ENCODE measurements at regions not wholly inside any gene's neighbourhood (a gene's known extent, or its start where the extent isn't known, plus 50 kb on each side); places are given as distances from the start of the nearest gene placed in this dataset.

DNA sequence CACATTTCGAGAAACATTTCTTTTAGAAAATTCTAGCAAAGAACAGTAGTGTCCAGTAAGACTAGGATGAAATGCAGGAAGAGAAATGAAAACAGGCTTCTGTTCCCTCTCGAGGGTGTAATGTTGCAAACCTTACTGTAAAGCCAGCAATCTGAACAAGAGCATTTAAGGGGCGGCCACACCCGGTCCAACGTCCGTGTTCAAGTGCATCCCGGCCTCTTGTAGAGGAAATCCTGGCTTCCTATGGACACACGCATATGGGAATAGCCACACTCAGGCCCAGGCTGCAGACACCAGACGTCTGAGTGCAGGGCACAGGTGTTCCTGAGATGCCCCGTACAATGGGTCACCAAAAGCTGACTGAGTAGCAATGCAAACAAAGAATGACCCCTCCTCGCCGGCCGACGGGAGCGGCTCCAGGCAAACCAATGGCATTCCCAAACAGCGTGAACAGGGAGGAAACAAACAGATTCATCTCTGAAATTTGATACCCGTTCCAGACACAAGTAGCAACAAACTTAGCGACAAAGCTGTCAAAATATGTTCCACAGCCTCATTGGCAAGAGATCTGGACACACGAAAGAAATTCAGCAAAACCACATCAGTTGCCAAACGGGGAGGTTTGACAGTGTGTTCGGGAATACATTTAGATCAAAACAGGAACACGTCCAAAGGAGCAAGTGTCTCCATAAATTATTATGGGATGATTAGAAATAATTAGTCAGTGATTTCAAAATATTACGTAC, 278.6 kb upstream of the TSHZ3 start:
- no peak for DNase-seq (ENCODE audit: low read depth)
- no peak overlapping the region for H3K4me3 ChIP-seq (ENCODE audit: low read length)
- TF ChIP-seq, protein P1, sequence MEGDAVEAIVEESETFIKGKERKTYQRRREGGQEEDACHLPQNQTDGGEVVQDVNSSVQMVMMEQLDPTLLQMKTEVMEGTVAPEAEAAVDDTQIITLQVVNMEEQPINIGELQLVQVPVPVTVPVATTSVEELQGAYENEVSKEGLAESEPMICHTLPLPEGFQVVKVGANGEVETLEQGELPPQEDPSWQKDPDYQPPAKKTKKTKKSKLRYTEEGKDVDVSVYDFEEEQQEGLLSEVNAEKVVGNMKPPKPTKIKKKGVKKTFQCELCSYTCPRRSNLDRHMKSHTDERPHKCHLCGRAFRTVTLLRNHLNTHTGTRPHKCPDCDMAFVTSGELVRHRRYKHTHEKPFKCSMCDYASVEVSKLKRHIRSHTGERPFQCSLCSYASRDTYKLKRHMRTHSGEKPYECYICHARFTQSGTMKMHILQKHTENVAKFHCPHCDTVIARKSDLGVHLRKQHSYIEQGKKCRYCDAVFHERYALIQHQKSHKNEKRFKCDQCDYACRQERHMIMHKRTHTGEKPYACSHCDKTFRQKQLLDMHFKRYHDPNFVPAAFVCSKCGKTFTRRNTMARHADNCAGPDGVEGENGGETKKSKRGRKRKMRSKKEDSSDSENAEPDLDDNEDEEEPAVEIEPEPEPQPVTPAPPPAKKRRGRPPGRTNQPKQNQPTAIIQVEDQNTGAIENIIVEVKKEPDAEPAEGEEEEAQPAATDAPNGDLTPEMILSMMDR (IDR thresholded peaks at IDR 0.05; ENCODE audit: insufficient read depth, low read depth, low read length, missing control alignments): no peak

- H3K4me3 ChIP-seq (ENCODE audit: low read length): no peak overlapping the region
- TF ChIP-seq, protein P1 (IDR thresholded peaks at IDR 0.05; ENCODE audit: insufficient read depth, low read depth, low read length, missing control alignments): no peak
- DNase-seq (ENCODE audit: low read depth): no peak
Measured at GRCh38 chr19:31629579-31630363, 280.5 kb upstream of the TSHZ3 start.

DNA sequence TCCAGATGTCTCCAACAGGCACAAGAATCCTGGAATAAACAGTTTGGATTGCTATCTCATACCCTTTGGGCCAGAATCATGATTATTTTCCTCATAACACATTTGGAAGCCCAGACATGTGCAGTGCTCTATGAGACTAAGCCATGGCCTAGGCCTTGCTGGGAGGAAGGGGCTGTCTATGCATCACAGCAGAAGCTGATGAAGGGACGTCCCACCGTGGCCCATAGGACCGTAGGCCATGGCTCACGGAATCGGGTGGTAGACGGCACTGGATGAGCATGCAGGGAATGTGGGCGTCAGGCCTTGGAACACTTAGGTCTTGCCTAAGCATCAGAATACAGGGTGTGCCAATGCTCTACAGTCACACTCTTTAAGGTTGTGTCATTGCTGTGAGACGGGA, 283.8 kb upstream of the TSHZ3 start:
- TF ChIP-seq, protein P1 (IDR thresholded peaks at IDR 0.05; ENCODE audit: insufficient read depth, low read depth, low read length, missing control alignments): no peak
- DNase-seq (ENCODE audit: low read depth): no peak
- no peak overlapping the region for H3K4me3 ChIP-seq (ENCODE audit: low read length)

- no peak for DNase-seq (ENCODE audit: low read depth)
- TF ChIP-seq, protein P1 (IDR thresholded peaks at IDR 0.05; ENCODE audit: insufficient read depth, low read depth, low read length, missing control alignments): no peak
- no peak overlapping the region for H3K4me3 ChIP-seq (ENCODE audit: low read length)
Measured at GRCh38 chr19:31639306-31639705, 290.1 kb upstream of the TSHZ3 start.

DNA sequence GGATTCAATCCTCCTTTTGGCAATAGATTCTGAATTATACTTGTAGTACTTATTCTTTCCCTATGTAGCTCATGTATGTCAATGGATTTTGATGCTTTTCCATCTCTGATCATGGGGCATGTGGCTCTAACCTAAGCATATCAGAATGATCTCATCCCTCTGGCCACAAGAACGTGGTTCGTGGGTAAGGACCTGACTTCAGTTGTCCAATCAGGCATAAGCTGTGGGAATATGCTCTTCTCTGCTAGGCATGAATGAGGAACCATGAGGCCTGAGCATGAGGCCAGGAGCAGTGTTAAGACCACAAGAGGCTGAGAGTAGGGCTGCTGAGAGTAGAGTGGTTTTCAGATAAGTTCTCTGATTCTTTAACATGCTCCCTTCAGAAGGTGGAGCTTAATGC, 292.4 kb upstream of the TSHZ3 start:
- DNase-seq (ENCODE audit: low read depth): no peak
- TF ChIP-seq, protein P1 (IDR thresholded peaks at IDR 0.05; ENCODE audit: insufficient read depth, low read depth, low read length, missing control alignments): no peak
- H3K4me3 ChIP-seq (ENCODE audit: low read length): no peak overlapping the region

DNA sequence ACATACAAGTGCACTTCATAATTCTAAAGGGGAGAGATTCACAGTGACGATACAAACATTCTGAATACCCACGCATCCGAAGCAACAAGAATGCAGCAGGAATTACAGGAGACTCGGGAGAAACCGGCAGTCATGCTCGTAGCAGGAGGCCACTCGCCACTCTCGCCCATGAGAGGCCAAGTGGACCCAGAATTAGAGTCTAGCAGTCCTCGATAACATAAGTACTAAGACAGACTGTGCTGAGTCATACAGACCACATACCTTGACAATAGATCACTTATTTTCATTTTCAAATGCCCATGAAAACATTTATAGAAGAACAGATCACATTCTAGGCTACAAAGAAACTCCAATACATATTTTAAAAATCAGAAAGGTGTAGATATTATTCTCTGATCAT, 299.1 kb upstream of the TSHZ3 start:
- no peak for DNase-seq (ENCODE audit: low read depth)
- no peak overlapping the region for H3K4me3 ChIP-seq (ENCODE audit: low read length)
- TF ChIP-seq, protein P1 (IDR thresholded peaks at IDR 0.05; ENCODE audit: insufficient read depth, low read depth, low read length, missing control alignments): no peak

Data from epithelial cell of esophagus (primary cell).